IMR-90 (cell line): ENCODE measurements at regions not wholly inside any gene's neighbourhood (a gene's known extent, or its start where the extent isn't known, plus 50 kb on each side); places are given as distances from the start of the nearest gene placed in this dataset.
A peak's percentile ranks its signal among the peaks of the same experiment; 100 is the strongest.

Source experiments
- ATAC-seq: fragments of 200-7000 bp; cut with Tn5 transposase; 2 replicates; pipeline ENCODE4 v1.9.1; 2020; ENCODE audit warnings: low read depth, mild to moderate bottlenecking, moderate library complexity
- BruUV-seq: library from RNA; stranded (reverse); fragments of 400-500 nt; replicated peaks from 2 replicates; lab custom pipeline; 2021; lab: Mats Ljungman, UMichigan
- CTCF ChIA-PET: fragments of 300-600 bp; formaldehyde crosslinking; extraction: SDS; loops from one replicate; lab custom pipeline; 2021; ENCODE audit warnings: antibody characterized with exemption; lab: Yijun Ruan, JAX
- POLR2A ChIA-PET: fragments of 300-600 bp; sonication (Branson Sonifier 250); formaldehyde crosslinking; loops from one replicate; lab custom pipeline; 2022; ENCODE audit warnings: antibody characterized with exemption; ENCODE audit not compliant: unreplicated experiment; lab: Charles Lee
- DNase-seq: peaks from one replicate; pipeline ENCODE4 v3.0.0; 2013
- H2AFZ ChIP-seq: replicated peaks from 2 replicates; pipeline ENCODE3; 2013; ENCODE audit warnings: low read length, mild to moderate bottlenecking; ENCODE audit not compliant: poor library complexity
- H2AK5ac ChIP-seq: 2 replicates; pipeline ENCODE4 v1.6.1; 2013; ENCODE audit warnings: low read depth, low read length, inconsistent platforms
- H2AK9ac ChIP-seq: replicated peaks from 2 replicates; pipeline ENCODE3; 2013; ENCODE audit warnings: mild to moderate bottlenecking, low read depth, low read length, moderate library complexity; ENCODE audit not compliant: poor library complexity
- H2BK120ac ChIP-seq: 2 replicates; pipeline ENCODE4 v1.6.1; 2013; ENCODE audit warnings: low read depth, low read length, inconsistent platforms
- H2BK15ac ChIP-seq: 3 replicates; pipeline ENCODE4 v1.6.1; 2013; ENCODE audit warnings: low read depth, low read length, inconsistent platforms
- H2BK20ac ChIP-seq: 2 replicates; pipeline ENCODE4 v1.6.1; 2013; ENCODE audit warnings: low read depth, mild to moderate bottlenecking, inconsistent platforms, low read length, moderate library complexity
- H2BK5ac ChIP-seq: 2 replicates; pipeline ENCODE4 v1.6.1; 2013; ENCODE audit warnings: mild to moderate bottlenecking, low read depth, low read length, inconsistent platforms; ENCODE audit not compliant: poor library complexity, severe bottlenecking
- H3K14ac ChIP-seq: replicated peaks from 2 replicates; pipeline ENCODE4 v1.6.1; 2013; ENCODE audit warnings: low read depth, low read length, inconsistent platforms
- H3K18ac ChIP-seq: 2 replicates; pipeline ENCODE4 v1.6.1; 2013; ENCODE audit warnings: low read depth, low read length, control low read depth
- H3K23ac ChIP-seq: 2 replicates; pipeline ENCODE4 v1.6.1; 2013; ENCODE audit warnings: low read depth, low read length, inconsistent platforms
- H3K27ac ChIP-seq: 2 replicates; pipeline ENCODE4 v1.5.1; 2013; ENCODE audit warnings: mild to moderate bottlenecking, control low read depth, low read length; ENCODE audit not compliant: insufficient read depth
- H3K27me3 ChIP-seq: 2 replicates; pipeline ENCODE4 v1.6.1; 2013; ENCODE audit warnings: low read length; ENCODE audit not compliant: control insufficient read depth, insufficient read depth
- H3K36me3 ChIP-seq: 2 replicates; pipeline ENCODE4 v1.6.1; 2013; ENCODE audit warnings: low read length, mixed read lengths; ENCODE audit not compliant: control insufficient read depth, insufficient read depth
- H3K4ac ChIP-seq: 2 replicates; pipeline ENCODE4 v1.6.1; 2013; ENCODE audit warnings: low read depth, low read length, inconsistent platforms
- H3K4me1 ChIP-seq: 2 replicates; pipeline ENCODE4 v1.6.1; 2013; ENCODE audit warnings: low read length, mixed read lengths; ENCODE audit not compliant: control insufficient read depth, insufficient read depth
- H3K4me2 ChIP-seq: 2 replicates; pipeline ENCODE4 v1.6.1; 2013; ENCODE audit warnings: low read depth, mild to moderate bottlenecking, control low read depth, low read length, moderate library complexity
- H3K4me3 ChIP-seq: 2 replicates; pipeline ENCODE4 v1.5.1; 2013; ENCODE audit warnings: low read depth, mild to moderate bottlenecking, control low read depth, low read length, moderate library complexity; ENCODE audit not compliant: insufficient read depth
- H3K56ac ChIP-seq: 2 replicates; pipeline ENCODE4 v1.6.1; 2013; ENCODE audit warnings: low read length, inconsistent platforms; ENCODE audit not compliant: insufficient read depth; ENCODE audit errors: extremely low read depth
- H3K79me1 ChIP-seq, 2 experiments: 2 replicates each; pipeline ENCODE4 v1.6.1; 2013; ENCODE audit warnings: low read length in 2 of 2, inconsistent platforms in 1 of 2, low read depth in 1 of 2
- H3K9ac ChIP-seq: 2 replicates; pipeline ENCODE4 v1.6.1; 2013; ENCODE audit warnings: low read depth, low read length, control low read depth
- H3K9me1 ChIP-seq: 2 replicates; pipeline ENCODE4 v1.6.1; 2013; ENCODE audit warnings: low read length, inconsistent platforms; ENCODE audit not compliant: insufficient read depth
- H3K9me3 ChIP-seq: 2 replicates; pipeline ENCODE4 v1.6.1; 2013; ENCODE audit warnings: low read length; ENCODE audit not compliant: control insufficient read depth, insufficient read depth
- H4K20me1 ChIP-seq: 2 replicates; pipeline ENCODE4 v1.6.1; 2013; ENCODE audit warnings: low read length, inconsistent platforms; ENCODE audit not compliant: insufficient read depth
- H4K5ac ChIP-seq: 2 replicates; pipeline ENCODE4 v1.6.1; 2013; ENCODE audit warnings: mild to moderate bottlenecking, low read depth, low read length, control low read depth
- H4K8ac ChIP-seq, 2 experiments: 2 replicates each; pipeline ENCODE4 v1.6.1; 2013; ENCODE audit warnings: low read depth in 2 of 2, low read length in 2 of 2, control low read depth in 1 of 2, inconsistent platforms in 1 of 2
- H4K91ac ChIP-seq: 2 replicates; pipeline ENCODE4 v1.6.1; 2013; ENCODE audit warnings: low read depth, low read length, inconsistent platforms; ENCODE audit not compliant: insufficient read depth
- CEBPB ChIP-seq: IDR thresholded peaks from 2 replicates; pipeline ENCODE4 v1.6.1; 2012; ENCODE audit warnings: low read depth, low read length, improper control_type of control experiment
- CHD1 ChIP-seq: IDR thresholded peaks from 2 replicates; pipeline ENCODE4 v1.6.1; 2012; ENCODE audit warnings: low read depth, low read length, improper control_type of control experiment
- MAZ ChIP-seq: IDR thresholded peaks from 2 replicates; pipeline ENCODE4 v1.6.1; 2012; ENCODE audit warnings: low read depth, mild to moderate bottlenecking, low read length, improper control_type of control experiment, moderate library complexity, borderline replicate concordance
- MXI1 ChIP-seq: IDR thresholded peaks from 2 replicates; pipeline ENCODE4 v1.6.1; 2012; ENCODE audit warnings: low read depth, mild to moderate bottlenecking, low read length, moderate library complexity, borderline replicate concordance
- NFE2L2 ChIP-seq: fragments of 150-350 bp; IDR thresholded peaks from 2 replicates; pipeline ENCODE4 v1.6.1; 2016; ENCODE audit warnings: low read depth, mild to moderate bottlenecking, low read length
- RFX5 ChIP-seq: IDR thresholded peaks from 2 replicates; pipeline ENCODE4 v1.8.0; 2012; ENCODE audit warnings: low read depth, mild to moderate bottlenecking, low read length, moderate library complexity
- SMC3 ChIP-seq: fragments of 150-350 bp; IDR thresholded peaks from 2 replicates; pipeline ENCODE4 v1.6.1; 2016; ENCODE audit warnings: low read depth, mild to moderate bottlenecking, antibody characterized with exemption, low read length, moderate library complexity
- WGBS, 2 experiments: methylation state at CpG; one replicate each; pipeline versions ENCODE4 v1.1.5 to v1.1.7; 2013; ENCODE audit warnings: missing lambda C conversion rate in 2 of 2; ENCODE audit not compliant: insufficient read length in 1 of 2; ENCODE audit errors: extremely low coverage in 2 of 2; 5-methylcytosine and 5-hydroxymethylcytosine counted together
- dilution Hi-C: fragments of 300-500 bp; cut with HindIII; formaldehyde crosslinking; loops from one replicate; pipeline ENCODE4 v1.14.3; 2018; ENCODE audit warnings: low sequenced_read_pairs; ENCODE audit not compliant: unreplicated experiment
- in situ Hi-C: fragments of 300-500 bp; cut with MboI; formaldehyde crosslinking; loops from 3 replicates; pipeline ENCODE4 v1.14.3; 2019; ENCODE audit warnings: low sequenced_read_pairs, inconsistent platforms, mixed read lengths
- intact Hi-C: fragments of 100-400 bp; cut with micrococcal nuclease; formaldehyde crosslinking; loops from 2 replicates; pipeline ENCODE4 v1.10.0; 2022
- TF ChIP-seq, protein P1 (sequence below): fragments of 150-350 bp; IDR thresholded peaks from 2 replicates; pipeline ENCODE4 v1.6.1; 2016; ENCODE audit warnings: low read depth, mild to moderate bottlenecking, low read length, moderate library complexity, borderline replicate concordance
- TF ChIP-seq, protein P2 (sequence below): fragments of 150-350 bp; IDR thresholded peaks from 2 replicates; pipeline ENCODE4 v1.6.1; 2017; ENCODE audit warnings: mild to moderate bottlenecking, antibody characterized with exemption, low read length, low read depth
- TF ChIP-seq, protein P3 (sequence below): conservative IDR thresholded peaks from 2 replicates; pipeline ENCODE4 v1.5.1; 2012; ENCODE audit warnings: mild to moderate bottlenecking, low read depth, low read length, improper control_type of control experiment

DNA sequence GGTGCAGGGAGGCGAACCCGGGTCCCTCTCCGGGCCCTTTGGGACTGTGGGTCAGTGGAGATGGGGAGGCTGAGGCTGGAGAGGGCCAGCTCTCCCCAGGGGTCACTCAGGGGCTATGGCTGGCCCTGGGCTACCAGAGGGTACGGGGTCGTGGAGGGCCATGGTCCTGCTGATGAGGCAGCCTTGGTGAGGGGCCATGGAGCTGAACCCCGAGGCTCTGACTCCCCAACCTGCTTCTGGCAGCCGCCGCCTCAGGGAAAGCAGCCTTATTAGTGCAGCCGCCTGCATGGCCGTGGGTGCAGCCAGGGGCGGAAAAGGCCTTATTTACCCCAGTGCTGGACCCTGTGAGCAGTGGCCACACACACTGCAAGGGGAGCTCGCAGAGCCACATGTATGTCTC, 139.4 kb downstream of the MIAT start:
- H3K23ac ChIP-seq: no peak overlapping the region
- no peak overlapping the region for H2BK15ac ChIP-seq
- in situ Hi-C loops: no loop called here
- H3K18ac ChIP-seq: no peak overlapping the region
- intact Hi-C loops: no loop called here
- H3K27me3 ChIP-seq: no peaks in the 10 kb centered on the region
- no peak overlapping the region for H2AK9ac ChIP-seq
- no peak overlapping the region for H4K8ac ChIP-seq
- no peak overlapping the region for H2AK5ac ChIP-seq
- no peak overlapping the region for H3K14ac ChIP-seq
- peaks cover 19% of the 10 kb centered on the region for H3K9me1 ChIP-seq
- no peaks in the 10 kb centered on the region for H4K20me1 ChIP-seq
- no peak overlapping the region for H3K4me2 ChIP-seq
- no peaks in the 10 kb centered on the region; the same call in 1 of the 2 replicates for H3K9me3 ChIP-seq
- no TSS peak for BruUV-seq
- no peak overlapping the region for H4K5ac ChIP-seq
- H3K56ac ChIP-seq: no peak overlapping the region
- H2AFZ ChIP-seq: no peak overlapping the region
- peaks cover 12% of the 10 kb centered on the region for H3K4me1 ChIP-seq
- ChIA-PET CTCF (no interaction called here), POLR2A (no interaction called here)
- no peak for ATAC-seq
- H2BK5ac ChIP-seq: no peak overlapping the region
- H4K91ac ChIP-seq: no peak overlapping the region
- H2BK120ac ChIP-seq: no peak overlapping the region
- dilution Hi-C loops: no loop called here
- no peaks in the 10 kb centered on the region for H3K79me1 ChIP-seq
- peak overlapping the region; percentile 64; the same call in 1 of the 2 replicates for H3K4ac ChIP-seq
- 97% methylated on average over 6 of the region's 12 CpGs; no CpG with 5 or more reads in 1 of the 2 experiments for WGBS, 2 experiments
- no peaks in the 10 kb centered on the region for H3K36me3 ChIP-seq
- TF ChIP-seq MAZ (no peak), MXI1 (no peak), CHD1 (no peak), CEBPB (no peak), SMC3 (no peak), NFE2L2 (no peak), RFX5 (no peak)
- TF ChIP-seq, protein P1, sequence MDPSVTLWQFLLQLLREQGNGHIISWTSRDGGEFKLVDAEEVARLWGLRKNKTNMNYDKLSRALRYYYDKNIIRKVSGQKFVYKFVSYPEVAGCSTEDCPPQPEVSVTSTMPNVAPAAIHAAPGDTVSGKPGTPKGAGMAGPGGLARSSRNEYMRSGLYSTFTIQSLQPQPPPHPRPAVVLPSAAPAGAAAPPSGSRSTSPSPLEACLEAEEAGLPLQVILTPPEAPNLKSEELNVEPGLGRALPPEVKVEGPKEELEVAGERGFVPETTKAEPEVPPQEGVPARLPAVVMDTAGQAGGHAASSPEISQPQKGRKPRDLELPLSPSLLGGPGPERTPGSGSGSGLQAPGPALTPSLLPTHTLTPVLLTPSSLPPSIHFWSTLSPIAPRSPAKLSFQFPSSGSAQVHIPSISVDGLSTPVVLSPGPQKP: no peak
- TF ChIP-seq, protein P2, sequence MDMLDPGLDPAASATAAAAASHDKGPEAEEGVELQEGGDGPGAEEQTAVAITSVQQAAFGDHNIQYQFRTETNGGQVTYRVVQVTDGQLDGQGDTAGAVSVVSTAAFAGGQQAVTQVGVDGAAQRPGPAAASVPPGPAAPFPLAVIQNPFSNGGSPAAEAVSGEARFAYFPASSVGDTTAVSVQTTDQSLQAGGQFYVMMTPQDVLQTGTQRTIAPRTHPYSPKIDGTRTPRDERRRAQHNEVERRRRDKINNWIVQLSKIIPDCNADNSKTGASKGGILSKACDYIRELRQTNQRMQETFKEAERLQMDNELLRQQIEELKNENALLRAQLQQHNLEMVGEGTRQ: no peak
- TF ChIP-seq, protein P3, sequence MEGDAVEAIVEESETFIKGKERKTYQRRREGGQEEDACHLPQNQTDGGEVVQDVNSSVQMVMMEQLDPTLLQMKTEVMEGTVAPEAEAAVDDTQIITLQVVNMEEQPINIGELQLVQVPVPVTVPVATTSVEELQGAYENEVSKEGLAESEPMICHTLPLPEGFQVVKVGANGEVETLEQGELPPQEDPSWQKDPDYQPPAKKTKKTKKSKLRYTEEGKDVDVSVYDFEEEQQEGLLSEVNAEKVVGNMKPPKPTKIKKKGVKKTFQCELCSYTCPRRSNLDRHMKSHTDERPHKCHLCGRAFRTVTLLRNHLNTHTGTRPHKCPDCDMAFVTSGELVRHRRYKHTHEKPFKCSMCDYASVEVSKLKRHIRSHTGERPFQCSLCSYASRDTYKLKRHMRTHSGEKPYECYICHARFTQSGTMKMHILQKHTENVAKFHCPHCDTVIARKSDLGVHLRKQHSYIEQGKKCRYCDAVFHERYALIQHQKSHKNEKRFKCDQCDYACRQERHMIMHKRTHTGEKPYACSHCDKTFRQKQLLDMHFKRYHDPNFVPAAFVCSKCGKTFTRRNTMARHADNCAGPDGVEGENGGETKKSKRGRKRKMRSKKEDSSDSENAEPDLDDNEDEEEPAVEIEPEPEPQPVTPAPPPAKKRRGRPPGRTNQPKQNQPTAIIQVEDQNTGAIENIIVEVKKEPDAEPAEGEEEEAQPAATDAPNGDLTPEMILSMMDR: no peak
- no peak overlapping the region for H3K27ac ChIP-seq
- no peak overlapping the region for H3K9ac ChIP-seq
- DNase-seq: no peak
- no peak overlapping the region for H3K4me3 ChIP-seq
- H2BK20ac ChIP-seq: no peak overlapping the region
